HG03469 (cell line): ENCODE measurements at regions not wholly inside any gene's neighbourhood (a gene's known extent, or its start where the extent isn't known, plus 50 kb on each side); places are given as distances from the start of the nearest gene placed in this dataset.
"Not testable (repeated sequence)": the region's sequence is repeated elsewhere in the genome, so short reads cannot be mapped to it uniquely, and the experiment has no call there.

Experiments
- ATAC-seq: cut with Tn5 transposase; IDR thresholded peaks from one replicate; pipeline ENCODE4 v1.9.1; 2021; ENCODE audit warnings: mild to moderate bottlenecking, moderate library complexity, moderate number of reproducible peaks; ENCODE audit not compliant: unreplicated experiment

- no peak for ATAC-seq
Observed at GRCh38 chr4:104330125-104330905, 164.4 kb downstream of the CXXC4 start.

GRCh38 chr4:104326991-104327694 lies 167.6 kb downstream of the CXXC4 start:
- ATAC-seq: not testable (repeated sequence)

GRCh38 chr4:104302731-104303130 lies 192.0 kb downstream of the CXXC4 start:
- ATAC-seq: no peak

DNA sequence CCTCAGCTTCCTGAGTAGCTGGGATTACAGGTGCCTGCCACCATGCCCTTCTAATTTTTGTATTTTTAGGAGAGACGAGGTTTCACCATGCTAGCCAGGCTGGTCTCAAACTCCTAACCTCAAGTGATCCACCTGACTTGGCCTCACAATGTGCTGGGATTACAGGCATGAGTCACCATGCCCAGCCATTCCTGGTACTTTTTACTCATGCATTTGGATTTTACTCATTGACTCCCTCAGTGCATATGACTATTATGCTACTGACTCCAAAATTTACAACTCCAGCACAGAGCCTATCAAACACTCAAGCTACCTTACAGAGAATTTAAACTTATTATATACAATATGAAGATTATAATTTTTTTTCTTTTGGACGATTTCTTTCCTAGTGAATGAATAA lies 199.9 kb downstream of the CXXC4 start:
- ATAC-seq: no peak

GRCh38 chr4:104286867-104287266 lies 207.8 kb downstream of the CXXC4 start:
- ATAC-seq: no peak

DNA sequence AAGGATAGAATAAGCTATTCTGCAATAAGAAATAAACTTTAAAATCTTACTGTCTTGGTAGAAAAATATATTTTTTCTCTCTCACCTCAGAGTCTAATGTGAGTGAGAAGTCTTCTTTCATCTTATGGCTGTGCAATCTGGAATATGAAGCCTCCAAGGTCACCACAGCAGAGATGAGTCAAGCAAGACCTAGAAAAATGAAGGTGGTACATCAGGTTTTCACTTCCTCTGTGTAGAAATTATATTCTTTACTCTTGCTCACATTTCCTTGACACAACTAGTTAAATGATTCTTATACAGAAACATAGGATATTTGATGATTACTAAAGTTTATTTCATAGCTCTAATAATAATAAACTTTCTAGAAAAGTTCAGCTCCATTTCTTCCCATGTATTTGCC lies 211.4 kb downstream of the CXXC4 start:
- ATAC-seq: no peak

- ATAC-seq: no peak
Observed at GRCh38 chr4:104279744-104280143, 214.9 kb downstream of the CXXC4 start.

- no peak for ATAC-seq
Observed at GRCh38 chr4:104272966-104273365, 221.7 kb downstream of the CXXC4 start.

GRCh38 chr4:104269603-104270002 lies 225.1 kb downstream of the CXXC4 start:
- not testable (repeated sequence) for ATAC-seq

DNA sequence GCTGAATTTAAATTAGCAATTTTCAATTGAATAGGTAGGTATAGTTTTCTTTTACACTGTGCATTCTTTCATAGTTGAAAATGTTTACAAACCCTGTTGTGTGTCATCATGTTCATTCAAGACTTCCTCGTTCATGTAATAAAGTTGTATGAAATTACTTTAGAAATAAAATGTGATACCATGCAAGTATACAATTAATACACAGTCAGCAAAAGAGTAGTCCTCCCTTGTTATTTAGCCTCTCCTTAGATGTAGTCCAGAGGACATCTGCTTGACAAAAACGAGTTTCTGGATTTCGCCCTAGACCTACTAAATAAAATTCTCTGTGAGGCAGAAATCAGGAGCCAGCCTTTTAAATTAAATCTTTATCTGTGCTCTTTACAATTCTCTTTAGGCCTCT lies 231.6 kb downstream of the CXXC4 start:
- ATAC-seq: no peak

DNA sequence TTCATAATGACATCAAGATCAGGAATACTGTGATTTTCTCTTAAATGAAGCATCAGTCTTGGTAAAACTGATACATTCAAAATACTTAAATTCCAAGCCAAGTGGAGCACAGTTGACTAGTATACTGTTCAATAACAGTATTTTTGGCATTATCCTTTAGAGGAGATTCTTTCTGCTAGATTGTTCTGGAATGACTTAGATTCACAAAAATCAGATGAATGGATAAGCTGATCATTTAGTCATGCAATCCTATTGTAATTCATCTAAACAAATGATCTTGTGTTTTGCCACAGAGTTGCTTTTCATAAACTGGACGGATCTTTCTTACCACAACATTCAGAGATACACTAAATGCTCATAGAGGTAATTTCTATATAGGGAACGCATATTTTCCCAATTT lies 232.0 kb downstream of the CXXC4 start:
- no peak for ATAC-seq

- no peak for ATAC-seq
Observed at GRCh38 chr4:104248726-104249125, 246.0 kb downstream of the CXXC4 start.

- ATAC-seq: no peak
Observed at GRCh38 chr4:104235967-104236366, 258.7 kb downstream of the CXXC4 start.

DNA sequence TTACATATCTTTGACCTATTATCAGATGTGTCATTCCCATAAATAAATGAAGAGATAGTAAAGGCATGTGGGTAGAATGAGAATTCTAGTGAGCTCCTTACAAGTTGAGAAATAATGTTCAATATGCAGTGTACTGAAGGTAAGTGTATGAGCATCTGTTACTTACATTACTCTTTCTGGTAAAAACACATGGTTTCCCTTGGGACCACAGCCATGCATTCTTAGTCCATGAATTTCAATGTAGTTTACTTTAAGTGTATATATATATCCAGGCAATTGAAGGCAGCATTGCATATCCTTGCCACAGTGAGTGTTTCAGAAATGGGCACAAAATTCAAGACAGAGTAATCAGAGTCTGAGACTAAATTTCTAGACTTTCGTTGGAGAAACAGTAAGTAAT lies 277.2 kb downstream of the CXXC4 start:
- no peak for ATAC-seq

GRCh38 chr4:104211657-104212056 lies 283.0 kb downstream of the CXXC4 start:
- ATAC-seq: no peak

GRCh38 chr4:104210420-104210819 lies 284.3 kb downstream of the CXXC4 start:
- no peak for ATAC-seq

DNA sequence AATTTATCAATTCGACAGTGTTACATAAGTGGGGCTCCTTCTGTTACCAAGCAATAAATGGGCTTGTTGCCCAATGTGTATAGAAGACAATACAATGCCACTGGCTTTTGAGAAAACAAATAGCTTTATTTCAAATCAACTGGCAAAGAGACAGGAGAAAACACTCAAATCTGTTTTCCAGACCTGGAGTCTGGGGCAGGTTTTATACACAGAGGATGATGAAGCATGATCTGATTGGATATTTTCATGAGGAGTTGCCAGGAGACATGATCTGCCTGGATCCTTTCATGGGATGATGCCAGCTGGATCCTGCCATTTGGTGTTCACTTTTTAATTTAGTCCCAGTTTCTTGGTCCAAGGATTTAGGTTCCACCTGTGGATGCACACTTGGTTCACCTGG lies 287.9 kb downstream of the CXXC4 start:
- no peak for ATAC-seq

GRCh38 chr4:104205116-104205515 lies 289.6 kb downstream of the CXXC4 start:
- no peak for ATAC-seq

DNA sequence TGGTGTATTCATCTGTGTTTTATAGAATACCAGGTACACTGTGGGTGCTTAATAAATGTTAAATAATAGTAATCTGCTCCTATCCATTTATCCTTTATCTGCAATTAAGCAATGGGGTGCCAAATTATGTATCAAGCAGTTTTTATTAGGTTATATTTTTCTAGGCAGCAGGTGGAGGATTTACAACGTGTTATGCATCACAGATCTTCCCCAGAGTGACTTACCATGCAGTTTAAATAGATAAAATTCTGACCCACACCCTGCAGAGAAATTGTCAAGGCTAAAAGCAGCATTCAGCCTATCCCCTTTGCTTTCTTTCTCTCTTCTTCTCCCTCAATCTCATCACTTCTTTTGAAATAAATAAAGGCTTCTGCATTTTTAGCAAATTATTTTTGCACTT lies 306.4 kb downstream of the CXXC4 start:
- ATAC-seq: no peak

GRCh38 chr4:104169437-104169836 lies 325.3 kb downstream of the CXXC4 start:
- ATAC-seq: no peak

DNA sequence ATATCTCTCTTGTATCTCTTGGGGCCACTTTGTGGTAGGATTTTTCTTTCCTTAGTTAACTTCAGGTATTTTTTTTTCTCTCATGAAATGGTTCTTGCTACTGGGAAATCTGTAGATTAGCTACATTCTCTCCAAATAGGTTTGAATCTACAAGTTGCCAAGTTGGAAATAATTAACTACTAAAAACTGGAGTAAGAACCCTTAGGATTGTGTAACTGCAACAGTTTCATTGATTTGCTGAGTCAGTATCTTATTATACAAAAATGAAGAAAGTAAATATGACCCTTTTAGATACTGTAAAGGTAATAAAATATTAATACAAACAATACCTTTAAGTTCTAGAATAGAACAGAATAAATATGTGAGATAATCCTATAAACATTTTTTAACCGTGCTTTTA lies 327.9 kb downstream of the CXXC4 start:
- no peak for ATAC-seq

DNA sequence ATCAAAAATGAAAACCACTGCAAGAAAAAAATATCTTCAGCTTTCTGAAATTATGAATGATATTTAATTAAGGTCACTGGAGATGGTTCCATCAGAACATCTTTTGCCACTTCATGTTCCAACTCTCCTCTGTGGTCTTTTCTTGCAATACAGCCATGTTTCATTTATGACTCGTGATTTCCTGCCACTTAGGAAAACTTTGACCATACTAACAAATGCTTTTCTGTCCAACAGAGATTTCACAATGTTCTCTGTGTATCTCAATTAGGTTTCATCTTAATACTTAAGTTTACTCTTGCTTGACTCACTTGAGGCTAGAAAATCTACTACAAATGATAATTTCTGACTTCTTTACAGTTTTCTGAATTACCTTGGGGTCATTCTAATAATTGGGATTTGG lies 330.9 kb downstream of the CXXC4 start:
- ATAC-seq: no peak
